Fibroblast of pulmonary artery (primary cell): ENCODE measurements at regions not wholly inside any gene's neighbourhood (a gene's known extent, or its start where the extent isn't known, plus 50 kb on each side); places are given as distances from the start of the nearest gene placed in this dataset.
A peak's percentile ranks its signal among the peaks of the same experiment; 100 is the strongest.

Experiments used
- DNase-seq: peaks from one replicate; pipeline ENCODE4 v3.0.0-alpha.2; 2010; ENCODE audit warnings: low read depth
- H3K4me3 ChIP-seq: replicated peaks from 2 replicates; pipeline ENCODE4 v1.5.1; 2011; ENCODE audit warnings: low read depth, mild to moderate bottlenecking, control low read depth, low read length, moderate library complexity
- CTCF ChIP-seq: IDR thresholded peaks from 2 replicates; pipeline ENCODE4 v1.5.1; 2011; ENCODE audit warnings: mild to moderate bottlenecking, control low read depth, low read length, inconsistent platforms; ENCODE audit errors: missing control alignments

- no peak for DNase-seq
- no peak for TF ChIP-seq CTCF
- no peak overlapping the region for H3K4me3 ChIP-seq
Measured at GRCh38 chr4:112894951-112895350, 154.5 kb upstream of the ANK2 start.

GRCh38 chr4:112895811-112896608 is 153.4 kb upstream of the ANK2 start:
- H3K4me3 ChIP-seq, result no peak overlapping the region
- DNase-seq, result no peak
- no peak for TF ChIP-seq CTCF

- no peak for TF ChIP-seq CTCF
- DNase-seq, result no peak
- H3K4me3 ChIP-seq, result no peak overlapping the region
Measured at GRCh38 chr4:112896609-112897190, 152.8 kb upstream of the ANK2 start.

GRCh38 chr4:112897543-112897942 is 151.9 kb upstream of the ANK2 start:
- no peak for TF ChIP-seq CTCF
- DNase-seq, result no peak
- no peak overlapping the region for H3K4me3 ChIP-seq

GRCh38 chr4:112898357-112899141 is 150.9 kb upstream of the ANK2 start:
- DNase-seq, result peak; percentile 10
- TF ChIP-seq CTCF, result no peak
- H3K4me3 ChIP-seq, result no peak overlapping the region

- H3K4me3 ChIP-seq, result no peak overlapping the region
- TF ChIP-seq CTCF, result no peak
- DNase-seq, result no peak
Measured at GRCh38 chr4:112900416-112900815, 149.0 kb upstream of the ANK2 start.
